HEK293 (cell line): ENCODE measurements at regions not wholly inside any gene's neighbourhood (a gene's known extent, or its start where the extent isn't known, plus 50 kb on each side); places are given as distances from the start of the nearest gene placed in this dataset.

ENCODE experiments used
- CTCF ChIP-seq: fragments of 450-650 bp; formaldehyde crosslinking; IDR thresholded peaks from 2 replicates; pipeline ENCODE4 v1.5.1; 2016; ENCODE audit warnings: missing biosample characterization, missing genetic modification characterization
- EGR2 ChIP-seq: fragments of 450-650 bp; formaldehyde crosslinking; IDR thresholded peaks from 2 replicates; pipeline ENCODE4 v1.5.1; 2016; ENCODE audit warnings: low read depth, missing biosample characterization, missing genetic modification characterization
- ZFP41 ChIP-seq: fragments of 450-650 bp; formaldehyde crosslinking; IDR thresholded peaks from 2 replicates; pipeline ENCODE4 v1.5.1; 2016; ENCODE audit warnings: missing biosample characterization, missing genetic modification characterization, borderline replicate concordance
- ZNF266 ChIP-seq: fragments of 450-650 bp; formaldehyde crosslinking; IDR thresholded peaks from 2 replicates; pipeline ENCODE4 v1.5.1; 2016; ENCODE audit warnings: missing biosample characterization, missing genetic modification characterization, low read depth
- ZNF274 ChIP-seq, 2 experiments: fragments of 200-500 bp in 1 of 2; fragments of 450-650 bp in 1 of 2; sonication (Bioruptor generic) in 1 of 2; formaldehyde crosslinking in 1 of 2; IDR thresholded peaks; 2 replicates each; pipeline versions ENCODE4 v1.5.1 to v1.6.1; 2014 to 2016; ENCODE audit warnings: borderline replicate concordance in 1 of 2, inconsistent platforms in 1 of 2, low read length in 1 of 2, missing biosample characterization in 1 of 2, missing genetic modification characterization in 1 of 2
- ZNF350 ChIP-seq: fragments of 450-650 bp; formaldehyde crosslinking; IDR thresholded peaks from 2 replicates; pipeline ENCODE4 v1.5.0; 2017; ENCODE audit warnings: missing biosample characterization, mild to moderate bottlenecking, missing genetic modification characterization
- ZNF561 ChIP-seq: fragments of 450-650 bp; IDR thresholded peaks from 2 replicates; pipeline ENCODE4 v1.5.1; 2018; ENCODE audit warnings: missing biosample characterization, missing genetic modification characterization, borderline replicate concordance
- TF ChIP-seq, protein P1 (sequence below): fragments of 450-650 bp; formaldehyde crosslinking; IDR thresholded peaks from 2 replicates; pipeline ENCODE4 v1.5.1; 2017; ENCODE audit warnings: missing biosample characterization, missing genetic modification characterization

DNA sequence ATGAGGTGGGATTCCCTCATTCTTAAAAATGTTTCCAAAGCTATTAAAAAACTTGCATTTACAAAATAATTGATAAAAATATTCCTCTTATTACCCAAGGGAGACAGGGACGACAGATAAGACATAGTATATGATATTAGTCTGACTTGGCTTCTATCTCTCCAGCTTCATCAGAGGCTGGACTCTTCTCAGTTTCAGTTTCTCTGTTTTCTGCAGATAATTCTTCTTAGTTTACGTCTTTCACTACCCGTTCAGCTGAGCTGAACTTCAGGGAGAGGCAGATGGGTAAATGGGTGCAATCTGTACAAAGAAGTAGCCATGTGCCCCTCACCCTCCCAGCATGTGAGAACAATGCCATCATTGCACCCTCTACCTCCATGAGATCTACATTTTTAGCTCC is 214.0 kb upstream of the SLIT2 start:
- TF ChIP-seq ZNF350 (tag by site-specific recombination) (no peak), CTCF (tag by site-specific recombination) (no peak), ZNF274 (IDR thresholded peaks at IDR 0.05; ENCODE audit: low read length) (no peak), ZNF274 (tag by site-specific recombination; IDR thresholded peaks at IDR 0.05; ENCODE audit: borderline replicate concordance) (no peak), ZNF266 (tag by site-specific recombination) (no peak), ZFP41 (tag by site-specific recombination) (no peak), EGR2 (tag by site-specific recombination) (no peak), ZNF561 (tag by site-specific recombination) (no peak)
- TF ChIP-seq, protein P1, sequence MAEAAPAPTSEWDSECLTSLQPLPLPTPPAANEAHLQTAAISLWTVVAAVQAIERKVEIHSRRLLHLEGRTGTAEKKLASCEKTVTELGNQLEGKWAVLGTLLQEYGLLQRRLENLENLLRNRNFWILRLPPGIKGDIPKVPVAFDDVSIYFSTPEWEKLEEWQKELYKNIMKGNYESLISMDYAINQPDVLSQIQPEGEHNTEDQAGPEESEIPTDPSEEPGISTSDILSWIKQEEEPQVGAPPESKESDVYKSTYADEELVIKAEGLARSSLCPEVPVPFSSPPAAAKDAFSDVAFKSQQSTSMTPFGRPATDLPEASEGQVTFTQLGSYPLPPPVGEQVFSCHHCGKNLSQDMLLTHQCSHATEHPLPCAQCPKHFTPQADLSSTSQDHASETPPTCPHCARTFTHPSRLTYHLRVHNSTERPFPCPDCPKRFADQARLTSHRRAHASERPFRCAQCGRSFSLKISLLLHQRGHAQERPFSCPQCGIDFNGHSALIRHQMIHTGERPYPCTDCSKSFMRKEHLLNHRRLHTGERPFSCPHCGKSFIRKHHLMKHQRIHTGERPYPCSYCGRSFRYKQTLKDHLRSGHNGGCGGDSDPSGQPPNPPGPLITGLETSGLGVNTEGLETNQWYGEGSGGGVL, result no peak
